ENCODE measurements at regions not wholly inside any gene's neighbourhood (a gene's known extent, or its start where the extent isn't known, plus 50 kb on each side); places are given as distances from the start of the nearest gene placed in this dataset.

- no peak for DNase-seq
Observed at GRCh38 chr2:217517402-217517801, 485.4 kb downstream of the TNS1 start.

- DNase-seq: no peak
Observed at GRCh38 chr2:217515615-217516309, 487.0 kb downstream of the TNS1 start.

GRCh38 chr2:217513258-217513657 is 489.5 kb downstream of the TNS1 start:
- no peak for DNase-seq

GRCh38 chr2:217512728-217513127 is 490.1 kb downstream of the TNS1 start:
- DNase-seq: no peak

GRCh38 chr2:217512259-217512658 is 490.5 kb downstream of the TNS1 start:
- no peak for DNase-seq

GRCh38 chr2:217511850-217512249 is 490.9 kb downstream of the TNS1 start:
- no peak for DNase-seq

- DNase-seq: peak; percentile 9
Observed at GRCh38 chr2:217510771-217511291, 492.0 kb downstream of the TNS1 start.

GRCh38 chr2:217505303-217505702 is 497.5 kb downstream of the TNS1 start:
- no peak for DNase-seq

GRCh38 chr2:217501887-217502286 is 500.9 kb downstream of the TNS1 start:
- DNase-seq: no peak

GRCh38 chr2:217497843-217498377 is 504.9 kb downstream of the TNS1 start:
- DNase-seq: no peak

GRCh38 chr2:217494557-217494956 is 508.2 kb downstream of the TNS1 start:
- DNase-seq: no peak

- DNase-seq: no peak
Observed at GRCh38 chr2:217491271-217491670, 511.5 kb downstream of the TNS1 start.

GRCh38 chr2:217489145-217489960 is 513.4 kb downstream of the TNS1 start:
- no peak for DNase-seq

GRCh38 chr2:217484046-217484445 is 518.7 kb downstream of the TNS1 start:
- DNase-seq: no peak

- no peak for DNase-seq
Observed at GRCh38 chr2:217482056-217482710, 520.6 kb downstream of the TNS1 start.

- DNase-seq: no peak
Observed at GRCh38 chr2:217481577-217481976, 521.2 kb downstream of the TNS1 start.

GRCh38 chr2:217479566-217479965 is 523.2 kb downstream of the TNS1 start:
- no peak for DNase-seq

GRCh38 chr2:217478831-217479455 is 523.9 kb downstream of the TNS1 start:
- DNase-seq: no peak

GRCh38 chr2:217477583-217477982 is 525.2 kb downstream of the TNS1 start:
- no peak for DNase-seq

GRCh38 chr2:217475791-217476190 is 527.0 kb downstream of the TNS1 start:
- no peak for DNase-seq

GRCh38 chr2:217475101-217475500 is 527.7 kb downstream of the TNS1 start:
- DNase-seq: no peak

GRCh38 chr2:217471319-217471718 is 531.5 kb downstream of the TNS1 start:
- DNase-seq: no peak
